GM19351 (cell line): ENCODE measurements at regions not wholly inside any gene's neighbourhood (a gene's known extent, or its start where the extent isn't known, plus 50 kb on each side); places are given as distances from the start of the nearest gene placed in this dataset.

Source experiments
- ATAC-seq: cut with Tn5 transposase; IDR thresholded peaks from one replicate; pipeline ENCODE4 v1.9.1; 2021; ENCODE audit warnings: mild to moderate bottlenecking, moderate library complexity; ENCODE audit not compliant: unreplicated experiment

GRCh38 chr1:59225594-59226316, 71.1 kb upstream of the FGGY start:
- no peak for ATAC-seq

GRCh38 chr1:59229138-59229537, 67.8 kb upstream of the FGGY start:
- no peak for ATAC-seq

GRCh38 chr1:59230622-59231021, 66.3 kb upstream of the FGGY start:
- no peak for ATAC-seq

GRCh38 chr1:59232216-59232615, 64.7 kb upstream of the FGGY start:
- ATAC-seq, result no peak

GRCh38 chr1:59233444-59233843, 63.5 kb upstream of the FGGY start:
- no peak for ATAC-seq

- no peak for ATAC-seq
Observed at GRCh38 chr1:59236721-59237545, 60.0 kb upstream of the FGGY start.

GRCh38 chr1:59237900-59238299, 59.0 kb upstream of the FGGY start:
- ATAC-seq, result no peak

GRCh38 chr1:59238333-59238934, 58.5 kb upstream of the FGGY start:
- no peak for ATAC-seq

GRCh38 chr1:59238993-59239392, 57.9 kb upstream of the FGGY start:
- ATAC-seq, result no peak

- ATAC-seq, result no peak
Observed at GRCh38 chr1:59241909-59242308, 55.0 kb upstream of the FGGY start.

GRCh38 chr1:59242370-59242769, 54.5 kb upstream of the FGGY start:
- no peak for ATAC-seq

GRCh38 chr1:59243550-59243949, 53.3 kb upstream of the FGGY start:
- ATAC-seq, result no peak

GRCh38 chr1:59243978-59244377, 52.9 kb upstream of the FGGY start:
- ATAC-seq, result no peak

- no peak for ATAC-seq
Observed at GRCh38 chr1:59244891-59245290, 52.0 kb upstream of the FGGY start.
